ENCODE measurements at regions not wholly inside any gene's neighbourhood (a gene's known extent, or its start where the extent isn't known, plus 50 kb on each side); places are given as distances from the start of the nearest gene placed in this dataset.

DNA sequence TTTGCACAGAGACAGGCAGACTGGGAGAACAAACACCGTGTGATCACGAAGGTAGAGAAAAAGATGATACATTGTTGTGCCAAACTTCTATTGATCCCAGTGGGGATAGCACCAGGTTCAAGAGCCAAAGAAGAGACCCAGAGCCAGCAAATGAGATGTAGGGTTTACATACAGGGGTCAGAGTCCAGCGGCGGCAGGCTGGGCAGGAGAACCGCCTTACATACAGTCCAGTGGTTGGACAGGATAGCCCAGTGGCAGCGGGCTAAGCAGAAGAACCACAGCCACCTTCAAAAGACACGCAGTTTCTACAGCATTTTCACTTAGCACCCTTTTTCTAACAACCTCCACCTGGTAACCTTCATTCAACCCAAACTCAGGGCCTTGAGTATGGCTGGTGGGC lies 932.8 kb downstream of the SLC4A3 start:
- 95 to 96% methylated on average over 7 of the region's 7 CpGs for whole genome bisulfite sequencing, 2 donors
- TF ChIP-seq EP300 (IDR thresholded peaks at IDR 0.05) (no peak), POLR2A (IDR thresholded peaks at IDR 0.05) (no peak), CTCF (IDR thresholded peaks at IDR 0.05) (no peak)

DNA sequence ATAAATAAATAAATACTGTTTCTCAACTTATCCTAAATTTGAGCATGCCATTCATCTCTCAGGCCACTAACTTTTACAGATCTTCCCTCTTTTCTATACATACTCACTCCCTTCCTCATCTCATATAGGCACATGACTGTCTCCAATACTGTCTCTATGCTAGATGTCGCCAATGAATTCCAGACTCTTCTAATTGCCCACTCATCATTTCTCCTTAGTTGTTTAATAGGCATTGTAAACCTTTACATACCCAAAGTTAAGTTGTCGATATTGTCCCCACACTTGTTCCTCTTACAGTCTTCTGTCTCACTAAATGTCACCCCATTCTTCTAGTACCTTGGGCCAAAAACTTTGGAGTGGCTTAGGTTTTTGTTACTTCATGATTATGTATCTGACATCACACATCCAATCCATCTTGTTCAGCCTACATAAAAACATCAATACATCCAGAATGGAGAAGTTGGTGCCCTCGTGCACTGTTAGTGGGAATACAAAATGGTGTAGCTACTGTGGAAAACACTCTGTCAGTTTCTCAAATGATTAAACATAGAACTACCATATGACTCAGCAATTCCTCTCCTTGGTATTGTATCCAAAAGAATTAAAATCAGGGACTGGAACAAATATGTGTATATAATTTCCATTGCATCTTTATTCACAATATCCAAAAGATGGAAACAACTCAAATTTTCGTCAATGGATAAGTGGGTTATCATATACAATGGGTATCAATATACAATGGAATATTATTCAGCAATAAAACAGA lies 935.1 kb downstream of the SLC4A3 start:
- peaks cover 0 to 4% (median 0%) of the 10 kb centered on the region in 4 donors for H3K9me3 ChIP-seq
- no peaks in the 10 kb centered on the region for H3K4me1 ChIP-seq
- DNase-seq (ENCODE audit: low spot score in 2 of 2) = no peak
- H3K36me3 ChIP-seq = no peaks in the 10 kb centered on the region
- H3K4me3 ChIP-seq = no peak overlapping the region
- H3K27me3 ChIP-seq = no peaks in the 10 kb centered on the region
- TF ChIP-seq EP300 (IDR thresholded peaks at IDR 0.05) = no peak
- TF ChIP-seq POLR2A (IDR thresholded peaks at IDR 0.05) = no peak
- TF ChIP-seq CTCF (IDR thresholded peaks at IDR 0.05) = no peak
- 88 to 93% methylated on average over 4 of the region's 4 CpGs for WGBS, 2 donors
- no peak overlapping the region for H3K27ac ChIP-seq

More for the DNA sequence above, 932.8 kb downstream of the SLC4A3 start:
- Histone ChIP-seq H3K4me1 (no peaks in the 10 kb centered on the region), H3K27me3 (no peaks in the 10 kb centered on the region), H3K36me3 (no peaks in the 10 kb centered on the region), H3K4me3 (no peak overlapping the region), H3K9me3 (peaks cover 0 to 4% (median 0%) of the 10 kb centered on the region in 4 donors), H3K27ac (no peak overlapping the region)
- DNase-seq (ENCODE audit: low spot score in 2 of 2) = no peak

GRCh38 chr2:220568296-220568695 lies 940.9 kb downstream of the SLC4A3 start:
- Histone ChIP-seq H3K4me3 (no peak overlapping the region), H3K9me3 (no peaks in the 10 kb centered on the region), H3K27ac (no peak overlapping the region), H3K36me3 (no peaks in the 10 kb centered on the region), H3K27me3 (no peaks in the 10 kb centered on the region), H3K4me1 (no peaks in the 10 kb centered on the region)
- DNase-seq (ENCODE audit: low spot score in 2 of 2) = no peak
- TF ChIP-seq CTCF (IDR thresholded peaks at IDR 0.05) (no peak), POLR2A (IDR thresholded peaks at IDR 0.05) (no peak), EP300 (IDR thresholded peaks at IDR 0.05) (no peak)
- 77 to 81% methylated on average over 8 of the region's 8 CpGs for WGBS, 2 donors

DNA sequence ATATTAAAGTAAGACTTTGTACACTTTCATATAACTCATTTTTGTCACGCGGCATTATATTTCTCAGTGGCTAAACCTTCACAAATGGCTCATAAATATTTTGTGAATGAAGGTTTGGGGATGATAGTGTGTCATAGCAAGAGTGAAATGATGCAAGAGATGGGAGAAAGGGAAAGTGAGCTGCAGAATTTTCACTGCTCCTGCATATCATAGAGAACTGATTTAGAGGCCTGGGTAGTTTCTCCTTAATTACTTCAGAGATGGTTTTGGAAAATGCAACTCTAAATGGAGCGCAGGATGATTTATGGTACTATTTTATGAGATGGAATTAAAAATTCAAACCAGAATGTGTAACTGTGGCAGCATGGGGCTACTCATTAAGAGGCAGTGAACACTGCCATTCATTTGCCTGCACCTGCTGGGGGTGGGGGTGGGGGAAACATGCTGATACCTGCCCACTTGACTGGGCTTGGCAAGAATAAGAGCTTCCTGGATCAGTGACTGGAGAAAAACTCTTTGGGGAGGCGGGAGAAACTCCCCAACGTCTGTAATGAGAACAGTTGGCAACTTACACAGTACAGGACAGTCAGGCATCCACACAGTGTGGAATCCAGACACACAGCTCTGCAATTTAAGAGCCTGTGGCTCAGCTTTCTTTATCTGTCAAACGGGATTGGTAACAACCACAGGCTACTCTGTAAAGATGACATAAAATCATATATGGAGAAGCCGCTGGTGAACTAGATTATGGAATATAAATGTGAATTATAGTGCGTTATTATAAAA lies 941.9 kb downstream of the SLC4A3 start:
- Histone ChIP-seq H3K36me3 (no peaks in the 10 kb centered on the region), H3K27me3 (no peaks in the 10 kb centered on the region), H3K9me3 (no peaks in the 10 kb centered on the region), H3K27ac (no peak overlapping the region), H3K4me3 (no peak overlapping the region), H3K4me1 (no peaks in the 10 kb centered on the region)
- TF ChIP-seq CTCF (IDR thresholded peaks at IDR 0.05) = no peak
- TF ChIP-seq POLR2A (IDR thresholded peaks at IDR 0.05) = no peak
- TF ChIP-seq EP300 (IDR thresholded peaks at IDR 0.05) = no peak
- WGBS, 2 donors = 77 to 87% methylated on average over 8 of the region's 8 CpGs
- DNase-seq (ENCODE audit: low spot score in 2 of 2) = no peak

DNA sequence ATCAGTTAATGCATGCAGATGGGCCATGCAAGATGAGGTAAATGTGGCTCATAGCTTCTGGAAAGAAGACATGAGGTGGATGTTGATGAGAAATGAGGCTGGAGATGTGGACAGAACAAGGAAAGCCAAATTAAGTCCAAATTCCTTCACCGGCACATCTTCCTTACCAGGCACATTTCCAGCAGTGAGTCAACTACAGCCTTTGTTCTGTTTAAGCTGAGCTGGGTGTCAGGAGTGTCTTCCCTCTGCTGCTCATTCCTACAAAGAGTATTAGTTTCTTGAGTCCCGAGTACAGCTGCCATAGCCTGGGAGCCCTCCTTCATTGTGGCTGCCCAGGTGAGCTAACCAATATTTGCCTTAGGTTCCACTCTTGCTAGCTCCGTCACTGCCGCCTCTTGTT lies 945.0 kb downstream of the SLC4A3 start:
- H3K4me3 ChIP-seq = no peak overlapping the region
- no peak for DNase-seq (ENCODE audit: low spot score in 2 of 2)
- H3K36me3 ChIP-seq = no peaks in the 10 kb centered on the region
- H3K27ac ChIP-seq = no peak overlapping the region
- no peak for TF ChIP-seq EP300 (IDR thresholded peaks at IDR 0.05)
- 74 to 88% methylated on average over 4 of the region's 4 CpGs for WGBS, 2 donors
- no peaks in the 10 kb centered on the region for H3K27me3 ChIP-seq
- no peaks in the 10 kb centered on the region for H3K9me3 ChIP-seq
- H3K4me1 ChIP-seq = no peaks in the 10 kb centered on the region
